ENCODE measurements at regions not wholly inside any gene's neighbourhood (a gene's known extent, or its start where the extent isn't known, plus 50 kb on each side); places are given as distances from the start of the nearest gene placed in this dataset.

GRCh38 chr12:114952573-114953271 is 268.7 kb upstream of the TBX3 start:
- no peak for DNase-seq

- no peak for DNase-seq
Measured at GRCh38 chr12:114949058-114949820, 265.3 kb upstream of the TBX3 start.

DNA sequence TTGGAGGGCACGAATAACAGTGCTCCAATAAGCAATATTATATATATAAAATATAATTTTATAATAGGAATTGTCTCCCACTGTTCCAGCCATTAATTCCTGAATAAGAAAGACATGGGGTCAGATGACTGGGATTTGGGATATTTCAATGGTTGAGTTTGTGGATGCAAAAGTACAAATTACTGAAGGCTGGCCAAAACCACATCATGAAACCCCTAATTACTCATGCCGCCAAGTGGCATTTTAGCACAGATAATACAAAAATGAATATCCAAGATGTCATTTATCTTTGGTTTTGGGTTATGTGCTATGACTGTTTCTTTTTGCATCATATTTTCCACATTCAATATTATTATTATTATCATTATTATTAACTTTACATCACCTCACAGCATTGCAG is 261.4 kb upstream of the TBX3 start:
- DNase-seq, result no peak

DNA sequence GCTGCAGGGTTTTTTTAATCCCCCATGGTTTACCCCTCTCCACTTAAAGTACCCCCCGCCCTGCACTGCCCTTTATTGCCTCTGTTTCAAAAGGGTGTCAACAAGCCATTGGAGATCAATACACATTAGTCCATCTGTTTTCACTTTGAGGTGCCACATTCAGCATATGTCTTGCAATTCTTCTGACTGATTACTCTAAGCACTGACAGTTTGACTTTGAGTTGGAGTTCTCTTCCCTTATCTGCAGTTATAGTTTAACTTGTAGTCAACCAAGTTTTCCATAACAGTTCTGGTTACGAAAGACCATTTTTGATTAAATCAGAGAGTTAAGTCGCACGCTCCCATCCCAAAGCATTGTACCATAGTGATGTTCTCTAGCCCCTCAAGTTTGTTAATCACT is 260.8 kb upstream of the TBX3 start:
- DNase-seq, result no peak

GRCh38 chr12:114943601-114944000 is 259.6 kb upstream of the TBX3 start:
- no peak for DNase-seq

GRCh38 chr12:114938487-114939210 is 254.7 kb upstream of the TBX3 start:
- DNase-seq, result no peak

DNA sequence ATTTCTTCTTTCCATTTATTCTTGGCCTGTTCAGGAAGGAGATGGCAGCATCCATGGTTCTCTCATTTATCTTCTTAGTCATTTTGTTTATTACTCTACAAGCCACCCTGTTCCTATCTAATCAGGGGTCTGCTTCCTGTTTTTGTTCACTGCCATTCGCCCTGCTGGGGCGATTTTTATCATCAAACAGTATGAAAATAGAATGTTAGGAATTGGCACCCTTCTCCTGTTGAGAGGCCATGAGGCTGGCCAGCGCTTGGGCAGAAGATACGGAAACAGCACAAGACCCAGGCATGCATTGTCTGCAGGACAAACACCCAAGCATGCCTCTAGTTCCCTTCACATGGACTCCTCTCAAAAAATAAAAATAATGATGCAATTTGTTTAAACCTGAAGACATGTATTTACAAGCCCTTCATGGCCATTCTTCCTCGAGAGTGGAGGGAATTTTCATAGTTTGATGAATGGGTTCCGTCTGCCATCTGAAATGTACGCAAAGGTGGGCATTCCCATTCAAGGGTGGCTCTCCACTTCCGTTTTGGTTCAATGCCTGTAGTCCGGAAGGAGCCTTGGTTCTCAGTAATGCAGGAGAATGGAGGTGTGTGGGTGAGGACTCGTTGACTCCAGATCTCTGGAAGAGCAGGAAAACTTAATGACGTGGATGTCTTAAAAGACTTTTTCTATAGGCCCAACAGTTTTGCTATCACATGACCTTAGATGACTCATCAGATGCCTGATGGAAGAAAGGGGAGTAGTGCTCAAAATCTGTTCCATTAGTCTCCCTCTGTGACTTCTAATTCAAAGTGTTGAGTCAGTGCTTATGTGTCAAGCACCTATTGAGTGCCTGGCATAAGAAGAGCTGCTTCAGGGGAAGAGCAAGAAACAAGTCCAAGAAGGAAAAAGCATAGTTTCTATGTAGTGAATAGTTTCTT is 252.4 kb upstream of the TBX3 start:
- DNase-seq, result no peak

GRCh38 chr12:114935658-114936057 is 251.7 kb upstream of the TBX3 start:
- DNase-seq, result peak; percentile 5

DNA sequence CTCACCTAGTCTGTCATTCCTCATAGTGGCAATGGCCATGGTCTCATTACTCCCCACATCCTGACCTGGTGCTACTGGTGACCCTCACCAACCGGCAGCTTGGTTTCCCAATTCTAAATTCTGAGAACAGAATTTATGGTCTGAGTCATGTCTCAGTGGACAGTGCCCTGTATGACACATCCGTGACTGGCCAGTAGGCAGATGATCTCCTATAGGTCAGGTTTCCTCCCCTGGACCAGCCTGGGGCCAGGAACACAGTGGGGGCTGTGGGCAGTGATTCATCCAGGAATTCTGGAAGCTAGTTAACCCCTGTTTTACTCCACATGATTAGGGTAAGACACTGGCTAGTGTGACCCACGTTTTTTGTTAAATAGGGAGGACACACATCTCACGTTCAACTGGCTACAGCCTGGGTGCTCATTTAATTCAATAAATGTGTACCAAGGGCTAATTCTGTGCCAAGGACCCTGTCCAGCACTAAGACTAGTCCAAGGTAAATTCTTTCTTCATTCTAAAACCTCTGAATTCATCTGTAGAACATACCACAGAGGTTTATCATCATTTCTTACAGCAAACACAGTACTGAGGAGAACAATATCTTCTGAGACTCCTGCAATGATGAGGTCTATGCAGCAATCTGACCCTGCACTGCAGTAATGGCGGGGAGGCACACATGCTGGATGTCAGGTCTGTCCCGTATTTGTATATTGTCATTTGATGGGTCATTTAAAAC is 249.6 kb upstream of the TBX3 start:
- no peak for DNase-seq

- no peak for DNase-seq
Measured at GRCh38 chr12:114932806-114933205, 248.8 kb upstream of the TBX3 start.

DNA sequence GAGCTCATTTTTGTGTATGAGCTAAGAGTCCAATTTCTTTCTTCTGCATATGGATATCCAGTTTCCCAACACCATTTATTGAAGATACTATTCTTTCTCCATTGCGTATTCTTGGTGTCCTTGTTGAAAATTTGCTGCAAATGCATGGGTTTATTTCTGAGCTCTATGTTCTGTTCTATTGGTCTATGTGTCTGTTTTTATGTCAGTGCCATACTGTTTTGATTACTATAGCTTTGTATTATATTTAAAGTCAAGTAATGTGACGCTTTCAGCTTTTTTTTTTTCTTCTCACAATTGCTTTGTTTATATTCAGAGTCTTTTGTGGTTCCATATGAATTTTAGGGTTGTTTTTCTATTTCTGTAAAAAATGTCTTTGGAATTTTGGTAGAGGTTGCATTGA is 247.1 kb upstream of the TBX3 start:
- DNase-seq, result no peak

DNA sequence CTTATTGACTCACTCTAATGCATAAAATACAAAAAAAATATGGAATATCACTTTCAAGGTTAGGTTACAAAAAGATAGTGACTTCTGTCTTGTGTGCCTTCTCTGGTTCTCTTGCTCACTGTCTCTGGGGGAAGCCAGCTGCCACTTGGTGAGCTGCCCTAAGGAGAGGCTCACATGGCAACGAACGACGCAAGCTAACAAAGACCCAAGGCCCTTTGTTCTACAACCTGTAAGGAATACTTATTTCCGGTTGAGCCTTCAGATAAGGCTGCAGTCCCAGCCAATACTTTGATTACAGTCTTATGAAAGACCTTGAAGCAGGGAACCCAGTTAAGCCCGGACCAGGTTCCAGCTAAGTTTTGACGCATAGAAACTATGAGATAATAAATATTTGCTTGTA is 242.4 kb upstream of the TBX3 start:
- no peak for DNase-seq

- DNase-seq, result no peak
Measured at GRCh38 chr12:114924946-114925475, 241.0 kb upstream of the TBX3 start.

GRCh38 chr12:114921781-114922180 is 237.8 kb upstream of the TBX3 start:
- DNase-seq, result no peak

DNA sequence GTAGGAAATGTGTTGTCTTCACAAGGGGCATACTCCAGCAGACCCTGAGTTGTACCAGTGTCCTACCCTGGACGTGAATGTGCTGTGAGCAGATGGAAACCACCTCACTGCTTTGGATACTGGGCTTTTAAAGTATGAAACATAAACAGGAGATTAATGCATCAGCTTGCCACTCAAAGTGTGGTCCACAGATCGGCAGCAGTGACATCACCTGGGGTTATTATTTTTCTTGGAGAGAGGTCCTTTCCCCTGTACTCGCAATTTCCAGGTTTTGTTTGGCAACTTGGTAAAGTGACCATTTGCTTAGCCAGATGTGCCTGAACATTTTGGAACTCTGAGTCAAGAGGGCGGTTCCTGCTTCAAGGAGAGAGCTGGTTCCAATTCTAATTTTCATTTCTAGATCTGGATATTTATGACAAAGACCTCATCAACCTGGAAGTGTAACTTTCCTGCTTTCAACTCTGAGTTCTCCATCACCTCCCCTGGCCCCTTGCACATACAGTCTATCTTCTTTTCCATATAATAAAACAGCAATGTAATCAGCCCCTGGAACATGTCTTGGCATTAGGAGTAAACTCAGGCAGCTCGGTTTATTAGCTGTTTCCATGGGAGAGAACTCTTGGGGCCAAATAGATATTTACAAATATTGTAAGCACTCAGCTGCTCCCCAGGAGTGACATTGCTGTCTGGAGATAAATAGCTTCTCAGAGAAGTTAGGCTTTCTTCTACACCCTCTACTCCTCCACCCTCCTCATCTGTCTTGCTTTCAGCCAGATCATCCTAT is 237.0 kb upstream of the TBX3 start:
- no peak for DNase-seq

- DNase-seq, result no peak
Measured at GRCh38 chr12:114919479-114919878, 235.5 kb upstream of the TBX3 start.

- DNase-seq, result no peak
Measured at GRCh38 chr12:114918535-114919233, 234.7 kb upstream of the TBX3 start.

- DNase-seq, result no peak
Measured at GRCh38 chr12:114917953-114918352, 234.0 kb upstream of the TBX3 start.

GRCh38 chr12:114917307-114917706 is 233.3 kb upstream of the TBX3 start:
- DNase-seq, result no peak

GRCh38 chr12:114916541-114916940 is 232.6 kb upstream of the TBX3 start:
- DNase-seq, result no peak
